ENCODE measurements at regions not wholly inside any gene's neighbourhood (a gene's known extent, or its start where the extent isn't known, plus 50 kb on each side); places are given as distances from the start of the nearest gene placed in this dataset.

- DNase-seq (ENCODE audit: low read depth in 2 of 2) = no peak
Measured at GRCh38 chr7:121450631-121451198, 54.6 kb upstream of the FAM3C start.

- no peak for DNase-seq (ENCODE audit: low read depth in 2 of 2)
Measured at GRCh38 chr7:121449735-121450240, 53.7 kb upstream of the FAM3C start.

GRCh38 chr7:121449329-121449728 lies 53.2 kb upstream of the FAM3C start:
- DNase-seq (ENCODE audit: low read depth in 2 of 2) = no peak

GRCh38 chr7:121448429-121448828 lies 52.3 kb upstream of the FAM3C start:
- DNase-seq (ENCODE audit: low read depth in 2 of 2) = no peak

GRCh38 chr7:121447911-121448300 lies 51.8 kb upstream of the FAM3C start:
- DNase-seq (ENCODE audit: low read depth in 2 of 2) = no peak

GRCh38 chr7:121447243-121447910 lies 51.3 kb upstream of the FAM3C start:
- no peak for DNase-seq (ENCODE audit: low read depth in 2 of 2)

GRCh38 chr7:121446526-121446925 lies 50.4 kb upstream of the FAM3C start:
- no peak for DNase-seq (ENCODE audit: low read depth in 2 of 2)

All from stimulated activated CD4-positive, alpha-beta T cell treated with anti-CD3 and anti-CD28 coated beads, Interleukin-15, amount 100 ng/mL, for 48 hours (primary cell).